Mesenchymal stem cell (in vitro differentiated cells and primary cell): ENCODE measurements at regions not wholly inside any gene's neighbourhood (a gene's known extent, or its start where the extent isn't known, plus 50 kb on each side); places are given as distances from the start of the nearest gene placed in this dataset.
"Not testable (repeated sequence)": the region's sequence is repeated elsewhere in the genome, so short reads cannot be mapped to it uniquely, and the experiment has no call there.

Source experiments
- DNase-seq: peaks from one replicate; pipeline ENCODE4 v3.0.0-alpha.2; 2013
- H2AFZ ChIP-seq: one replicate; pipeline ENCODE4 v1.6.1; 2013; ENCODE audit warnings: low read depth, mild to moderate bottlenecking, control low read depth, inconsistent platforms, low read length, moderate library complexity
- H2AK5ac ChIP-seq: 2 replicates; pipeline ENCODE4 v1.6.1; 2013; ENCODE audit warnings: low read length, moderate library complexity, mild to moderate bottlenecking, inconsistent platforms; ENCODE audit not compliant: severe bottlenecking
- H2BK120ac ChIP-seq: one replicate; pipeline ENCODE4 v1.6.1; 2013; ENCODE audit warnings: low read depth, mild to moderate bottlenecking, inconsistent platforms, low read length, moderate library complexity
- H2BK12ac ChIP-seq, 2 experiments: one replicate each; pipeline ENCODE4 v1.6.1; 2013; ENCODE audit warnings: inconsistent platforms in 2 of 2, low read length in 2 of 2, mild to moderate bottlenecking in 2 of 2, moderate library complexity in 2 of 2, control low read depth in 1 of 2
- H2BK15ac ChIP-seq: one replicate; pipeline ENCODE4 v1.6.1; 2013; ENCODE audit warnings: mild to moderate bottlenecking, low read depth, inconsistent platforms; ENCODE audit not compliant: poor library complexity, severe bottlenecking
- H2BK5ac ChIP-seq: 2 replicates; pipeline ENCODE4 v1.6.1; 2013; ENCODE audit warnings: low read depth, mild to moderate bottlenecking, low read length, control low read depth, inconsistent platforms; ENCODE audit not compliant: poor library complexity, severe bottlenecking
- H3K14ac ChIP-seq, 2 experiments: one replicate each; pipeline ENCODE4 v1.6.1; 2013; ENCODE audit warnings: inconsistent platforms in 2 of 2, low read length in 2 of 2, control low read depth in 1 of 2, mild to moderate bottlenecking in 1 of 2, moderate library complexity in 1 of 2
- H3K18ac ChIP-seq, 2 experiments: one replicate each; pipeline ENCODE4 v1.6.1; 2013; ENCODE audit warnings: inconsistent platforms in 2 of 2, low read length in 2 of 2, control low read depth in 1 of 2, low read depth in 1 of 2, mild to moderate bottlenecking in 1 of 2
- H3K23ac ChIP-seq, 2 experiments: one replicate each; pipeline ENCODE4 v1.6.1; 2013; ENCODE audit warnings: inconsistent platforms in 2 of 2, low read length in 2 of 2, mild to moderate bottlenecking in 2 of 2, moderate library complexity in 2 of 2, control low read depth in 1 of 2
- H3K27ac ChIP-seq: 2 replicates; pipeline ENCODE4 v1.5.1; 2013; ENCODE audit warnings: mild to moderate bottlenecking, moderate library complexity, low read length, control low read depth, inconsistent platforms; ENCODE audit not compliant: poor library complexity, severe bottlenecking
- H3K27me3 ChIP-seq, 2 experiments: 2 replicates each; pipeline versions ENCODE4 v1.6.1 to v1.7.0; 2013; ENCODE audit warnings: low read length in 2 of 2, mild to moderate bottlenecking in 2 of 2, moderate library complexity in 2 of 2, control low read depth in 1 of 2, inconsistent platforms in 1 of 2; ENCODE audit not compliant: control insufficient read depth in 1 of 2, insufficient read depth in 1 of 2
- H3K36me3 ChIP-seq, 2 experiments: 2 replicates each; pipeline versions ENCODE4 v1.6.1 to v1.7.0; 2013; ENCODE audit warnings: low read length in 2 of 2, control low read depth in 1 of 2, inconsistent platforms in 1 of 2, low read depth in 1 of 2, mild to moderate bottlenecking in 1 of 2; ENCODE audit not compliant: insufficient read depth in 2 of 2, control insufficient read depth in 1 of 2
- H3K4ac ChIP-seq, 2 experiments: one replicate each; pipeline ENCODE4 v1.6.1; 2013; ENCODE audit warnings: inconsistent platforms in 2 of 2, low read length in 2 of 2, mild to moderate bottlenecking in 2 of 2, moderate library complexity in 2 of 2, control low read depth in 1 of 2, low read depth in 1 of 2
- H3K4me1 ChIP-seq: 2 replicates; pipeline ENCODE4 v1.6.1; 2013; ENCODE audit warnings: low read depth, low read length, control low read depth; ENCODE audit not compliant: control insufficient read depth, insufficient read depth
- H3K4me2 ChIP-seq: 2 replicates; pipeline ENCODE4 v1.6.1; 2013; ENCODE audit warnings: low read length, mild to moderate bottlenecking, inconsistent platforms; ENCODE audit not compliant: poor library complexity, severe bottlenecking
- H3K4me3 ChIP-seq, 2 experiments: 2 replicates each; pipeline versions ENCODE4 v1.5.1 to v1.7.0; 2013; ENCODE audit warnings: low read length in 2 of 2, mild to moderate bottlenecking in 2 of 2, control low read depth in 1 of 2, low read depth in 1 of 2; ENCODE audit not compliant: insufficient read depth in 1 of 2
- H3K79me1 ChIP-seq: replicated peaks from 2 replicates; pipeline ENCODE4 v1.6.1; 2013; ENCODE audit warnings: mild to moderate bottlenecking, control low read depth, low read length, inconsistent platforms; ENCODE audit not compliant: poor library complexity, severe bottlenecking
- H3K9ac ChIP-seq: 2 replicates; pipeline ENCODE4 v1.7.0; 2013; ENCODE audit warnings: mild to moderate bottlenecking, low read length, moderate library complexity
- H3K9me3 ChIP-seq: 2 replicates; pipeline ENCODE4 v1.7.0; 2013; ENCODE audit warnings: mild to moderate bottlenecking, low read length; ENCODE audit not compliant: control insufficient read depth
- H4K8ac ChIP-seq: one replicate; pipeline ENCODE4 v1.6.1; 2013; ENCODE audit warnings: inconsistent platforms, mild to moderate bottlenecking, low read length, moderate library complexity
- H4K91ac ChIP-seq: one replicate; pipeline ENCODE4 v1.6.1; 2013; ENCODE audit warnings: mild to moderate bottlenecking, low read length, inconsistent platforms
- WGBS: methylation state at CpG from one replicate; pipeline ENCODE4 v1.1.7; 2013; ENCODE audit warnings: mixed read lengths; 5-methylcytosine and 5-hydroxymethylcytosine counted together

DNA sequence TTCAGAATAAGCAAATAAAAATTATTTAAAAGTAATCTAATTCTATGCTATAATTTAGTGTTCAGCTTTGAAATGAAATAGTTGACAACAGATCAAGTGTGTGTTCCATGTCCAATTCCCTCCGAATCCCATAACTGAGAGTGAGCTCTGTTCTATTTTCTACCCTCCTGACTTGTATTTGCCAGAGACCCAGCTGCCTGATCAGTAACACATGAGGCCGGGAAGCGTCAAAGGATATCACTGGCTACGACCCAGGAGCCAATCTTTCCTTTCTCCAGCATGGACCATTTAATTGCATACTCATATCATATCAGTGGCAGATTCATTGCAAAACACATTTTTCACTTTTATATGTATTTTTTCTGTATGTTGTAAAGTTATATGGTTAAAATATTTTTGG is 108.8 kb upstream of the TSPAN8 start:
- Histone ChIP-seq H3K18ac (no peak overlapping the region), H3K36me3 (no peaks in the 10 kb centered on the region), H2AFZ (no peak overlapping the region), H2BK120ac (no peak overlapping the region), H3K9me3 (peaks cover 2% of the 10 kb centered on the region), H2BK15ac (no peak overlapping the region), H3K4me2 (no peak overlapping the region), H2BK12ac (no peak overlapping the region), H3K79me1 (no peaks in the 10 kb centered on the region), H2AK5ac (no peak overlapping the region), H3K4me1 (no peaks in the 10 kb centered on the region), H4K8ac (no peak overlapping the region), H3K4me3 (no peak overlapping the region), H3K14ac (no peak overlapping the region), H4K91ac (no peak overlapping the region), H3K9ac (no peak overlapping the region), H3K4ac (no peak overlapping the region), H3K23ac (no peak overlapping the region), H2BK5ac (no peak overlapping the region), H3K27ac (no peak overlapping the region), H3K27me3 (no peaks in the 10 kb centered on the region)
- 82% methylated on average over 4 of the region's 4 CpGs for WGBS
- DNase-seq = no peak

DNA sequence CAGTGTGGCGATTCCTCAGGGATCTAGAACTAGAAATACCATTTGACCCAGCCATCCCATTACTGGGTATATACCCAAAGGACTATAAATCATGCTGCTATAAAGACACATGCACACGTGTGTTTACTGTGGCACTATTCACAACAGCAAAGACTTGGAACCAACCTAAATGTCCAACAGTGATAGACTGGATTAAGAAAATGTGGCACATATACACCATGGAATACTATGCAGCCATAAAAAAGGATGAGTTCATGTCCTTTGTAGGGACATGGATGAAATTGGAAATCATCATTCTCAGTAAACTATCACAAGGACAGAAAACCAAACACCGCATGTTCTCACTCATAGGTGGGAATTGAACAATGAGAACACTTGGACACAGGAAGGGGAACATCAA is 107.9 kb upstream of the TSPAN8 start:
- H2AK5ac ChIP-seq, H3K4ac ChIP-seq, H3K14ac ChIP-seq, H3K4me1 ChIP-seq, H2BK12ac ChIP-seq, H3K23ac ChIP-seq, H3K79me1 ChIP-seq, H3K9me3 ChIP-seq, H3K27me3 ChIP-seq, H3K36me3 ChIP-seq, H4K8ac ChIP-seq, H3K4me2 ChIP-seq, H4K91ac ChIP-seq, H3K4me3 ChIP-seq, H2BK15ac ChIP-seq, H2BK5ac ChIP-seq, H3K18ac ChIP-seq, DNase-seq, H2AFZ ChIP-seq, H3K9ac ChIP-seq, H3K27ac ChIP-seq, H2BK120ac ChIP-seq: not testable (repeated sequence)
- no CpG with 5 or more reads among the region's 3 CpGs for WGBS

DNA sequence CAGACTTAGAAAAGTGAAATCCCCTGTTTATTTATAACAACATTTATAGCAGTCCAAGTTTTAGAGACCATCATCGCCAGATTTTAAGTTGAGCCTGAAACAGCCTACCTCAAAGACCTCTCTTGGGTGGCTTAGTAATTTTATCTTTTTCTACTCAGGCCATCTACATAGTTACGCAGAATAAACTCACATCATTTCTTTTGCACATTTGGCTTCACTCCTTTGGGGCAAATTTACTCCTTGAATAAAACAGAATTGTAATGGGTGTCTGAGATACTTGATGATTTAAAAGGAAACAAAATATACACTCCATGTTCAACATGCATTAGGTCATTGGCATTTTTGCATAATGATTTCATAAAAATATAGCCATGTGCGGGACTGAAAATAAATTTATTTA is 104.7 kb upstream of the TSPAN8 start:
- Histone ChIP-seq H3K79me1 (no peaks in the 10 kb centered on the region), H3K4me1 (no peaks in the 10 kb centered on the region), H3K9me3 (no peaks in the 10 kb centered on the region), H3K4me3 (no peak overlapping the region), H2BK15ac (no peak overlapping the region), H3K4me2 (no peak overlapping the region), H2BK5ac (no peak overlapping the region), H3K27ac (no peak overlapping the region), H3K4ac (no peak overlapping the region), H3K14ac (no peak overlapping the region), H3K36me3 (no peaks in the 10 kb centered on the region), H3K23ac (no peak overlapping the region), H4K91ac (no peak overlapping the region), H3K27me3 (no peaks in the 10 kb centered on the region), H2BK12ac (no peak overlapping the region), H2AFZ (no peak overlapping the region), H4K8ac (no peak overlapping the region), H3K18ac (no peak overlapping the region), H2AK5ac (no peak overlapping the region), H3K9ac (no peak overlapping the region), H2BK120ac (no peak overlapping the region)
- WGBS = 95% methylated on average over 2 of the region's 3 CpGs
- no peak for DNase-seq

- Histone ChIP-seq H3K9ac (no peak overlapping the region), H3K14ac (no peak overlapping the region), H2BK5ac (no peak overlapping the region), H2AFZ (no peak overlapping the region), H3K9me3 (peaks cover 43% of the 10 kb centered on the region), H3K4me1 (no peaks in the 10 kb centered on the region), H4K91ac (no peak overlapping the region), H3K4ac (no peak overlapping the region), H2AK5ac (no peak overlapping the region), H4K8ac (no peak overlapping the region), H3K23ac (no peak overlapping the region), H2BK120ac (no peak overlapping the region), H3K27ac (no peak overlapping the region), H3K27me3 (no peaks in the 10 kb centered on the region), H3K4me2 (no peak overlapping the region), H3K36me3 (no peaks in the 10 kb centered on the region), H2BK15ac (no peak overlapping the region), H3K4me3 (no peak overlapping the region), H2BK12ac (no peak overlapping the region), H3K79me1 (no peaks in the 10 kb centered on the region), H3K18ac (no peak overlapping the region)
- DNase-seq = no peak
- WGBS = no CpG with 5 or more reads among the region's 2 CpGs
Measured at GRCh38 chr12:71252473-71252872, 94.7 kb upstream of the TSPAN8 start.
